ENCODE measurements at regions not wholly inside any gene's neighbourhood (a gene's known extent, or its start where the extent isn't known, plus 50 kb on each side); places are given as distances from the start of the nearest gene placed in this dataset.

- TF ChIP-seq POLR2A (IDR thresholded peaks at IDR 0.05; ENCODE audit: low read depth, low read length) (no peak), REST (IDR thresholded peaks at IDR 0.05; ENCODE audit: low read depth, low read length) (no peak), CTCF (IDR thresholded peaks at IDR 0.05 in 2 of 3, conservative IDR thresholded peaks at IDR 0.05 in 1 of 3; ENCODE audit: control insufficient read depth in 2 of 3, extremely low read depth in 1 of 3, insufficient read depth in 1 of 3, low read depth in 3 of 3, low read length in 3 of 3) (no peak)
These were observed 68.7 kb upstream of the NECTIN1 start for GRCh38 chr11:119797736-119798135.
